OCI-LY3 (cell line): ENCODE measurements at regions not wholly inside any gene's neighbourhood (a gene's known extent, or its start where the extent isn't known, plus 50 kb on each side); places are given as distances from the start of the nearest gene placed in this dataset.

Experiments
- EZH2phosphoT487 ChIP-seq: fragments of 200-600 bp; shearing (Covaris generic); IDR thresholded peaks from 2 replicates; pipeline ENCODE4 v1.6.1; 2018; ENCODE audit warnings: antibody characterized with exemption, mixed run types, low read depth
- TF ChIP-seq, protein P1 (sequence below): fragments of 200-600, 300-600 bp; sonication (generic); IDR thresholded peaks from 2 replicates; pipeline ENCODE4 v1.5.1; 2014; ENCODE audit warnings: antibody characterized with exemption, low read length, low read depth

DNA sequence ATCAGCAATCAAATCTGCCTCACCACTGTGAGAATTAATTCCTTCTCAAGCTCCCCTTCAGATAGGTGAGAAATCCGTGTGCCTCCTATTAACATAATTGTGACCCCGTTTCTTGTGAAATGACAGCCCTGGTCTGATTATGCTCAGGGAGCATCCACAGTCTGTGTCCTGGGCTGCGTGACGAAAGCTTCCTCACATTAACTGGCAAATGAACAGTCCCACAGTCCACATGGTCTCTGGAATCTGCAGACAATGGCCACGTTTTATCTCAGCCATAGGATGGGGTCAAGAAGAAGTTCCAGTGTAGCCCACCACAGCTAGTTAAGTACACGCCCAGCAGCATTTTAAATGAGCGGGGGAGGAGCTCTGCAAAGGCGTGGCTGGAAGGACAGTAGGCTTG, 229.2 kb downstream of the RPS24 start:
- TF ChIP-seq, protein P1, sequence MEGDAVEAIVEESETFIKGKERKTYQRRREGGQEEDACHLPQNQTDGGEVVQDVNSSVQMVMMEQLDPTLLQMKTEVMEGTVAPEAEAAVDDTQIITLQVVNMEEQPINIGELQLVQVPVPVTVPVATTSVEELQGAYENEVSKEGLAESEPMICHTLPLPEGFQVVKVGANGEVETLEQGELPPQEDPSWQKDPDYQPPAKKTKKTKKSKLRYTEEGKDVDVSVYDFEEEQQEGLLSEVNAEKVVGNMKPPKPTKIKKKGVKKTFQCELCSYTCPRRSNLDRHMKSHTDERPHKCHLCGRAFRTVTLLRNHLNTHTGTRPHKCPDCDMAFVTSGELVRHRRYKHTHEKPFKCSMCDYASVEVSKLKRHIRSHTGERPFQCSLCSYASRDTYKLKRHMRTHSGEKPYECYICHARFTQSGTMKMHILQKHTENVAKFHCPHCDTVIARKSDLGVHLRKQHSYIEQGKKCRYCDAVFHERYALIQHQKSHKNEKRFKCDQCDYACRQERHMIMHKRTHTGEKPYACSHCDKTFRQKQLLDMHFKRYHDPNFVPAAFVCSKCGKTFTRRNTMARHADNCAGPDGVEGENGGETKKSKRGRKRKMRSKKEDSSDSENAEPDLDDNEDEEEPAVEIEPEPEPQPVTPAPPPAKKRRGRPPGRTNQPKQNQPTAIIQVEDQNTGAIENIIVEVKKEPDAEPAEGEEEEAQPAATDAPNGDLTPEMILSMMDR, result no peak
- no peak for TF ChIP-seq EZH2phosphoT487
